Neural progenitor cell (in vitro differentiated cells): ENCODE measurements at regions not wholly inside any gene's neighbourhood (a gene's known extent, or its start where the extent isn't known, plus 50 kb on each side); places are given as distances from the start of the nearest gene placed in this dataset.

Experiments
- DNase-seq: peaks from one replicate; pipeline ENCODE4 v3.0.0-alpha.2; 2016; ENCODE audit warnings: low spot score
- H2AFZ ChIP-seq: fragments of 200-600 bp; sonication (generic); replicated peaks from 2 replicates; pipeline ENCODE4 v1.6.1; 2016; ENCODE audit warnings: antibody characterized with exemption
- H3F3A ChIP-seq: fragments of 200-600 bp; sonication (generic); 2 replicates; pipeline ENCODE4 v1.6.1; 2016; ENCODE audit warnings: antibody characterized with exemption, low read depth
- H3K27ac ChIP-seq: fragments of 200-600 bp; sonication (generic); 2 replicates; pipeline ENCODE4 v1.5.1; 2016; ENCODE audit warnings: mild to moderate bottlenecking
- H3K27me3 ChIP-seq: fragments of 200-600 bp; sonication (generic); 2 replicates; pipeline ENCODE4 v1.6.1; 2016; ENCODE audit warnings: mild to moderate bottlenecking, moderate library complexity
- H3K36me3 ChIP-seq: fragments of 200-600 bp; sonication (generic); 2 replicates; pipeline ENCODE4 v1.5.1; 2016
- H3K4me1 ChIP-seq: fragments of 200-600 bp; sonication (generic); 2 replicates; pipeline ENCODE4 v1.6.1; 2016; ENCODE audit warnings: mixed run types
- H3K4me2 ChIP-seq: fragments of 200-600 bp; sonication (generic); 2 replicates; pipeline ENCODE4 v1.6.1; 2016
- H3K4me3 ChIP-seq: fragments of 200-600 bp; sonication (generic); 2 replicates; pipeline ENCODE4 v1.5.1; 2016
- H3K79me2 ChIP-seq: fragments of 200-600 bp; sonication (generic); 2 replicates; pipeline ENCODE4 v1.6.1; 2016; ENCODE audit warnings: low read depth
- H3K9ac ChIP-seq: fragments of 200-600 bp; sonication (generic); 2 replicates; pipeline ENCODE4 v1.6.1; 2016
- H3K9me3 ChIP-seq: fragments of 200-600 bp; sonication (generic); 2 replicates; pipeline ENCODE4 v1.5.1; 2016; ENCODE audit warnings: low read depth
- H4K20me1 ChIP-seq: fragments of 200-600 bp; sonication (generic); 2 replicates; pipeline ENCODE4 v1.6.1; 2016; ENCODE audit warnings: low read depth
- H3K27ac Mint-ChIP-seq: 3 replicates; pipeline ENCODE4 v1.8.0; 2021; ENCODE audit warnings: mixed read lengths
- H3K27me3 Mint-ChIP-seq: 2 replicates; pipeline ENCODE4 v1.8.0; 2022; ENCODE audit warnings: low read depth, mild to moderate bottlenecking, inconsistent platforms, moderate library complexity, mixed read lengths; ENCODE audit not compliant: insufficient read depth
- H3K36me3 Mint-ChIP-seq: 3 replicates; pipeline ENCODE4 v1.8.0; 2021; ENCODE audit warnings: mixed read lengths
- H3K4me1 Mint-ChIP-seq: 3 replicates; pipeline ENCODE4 v1.8.0; 2021; ENCODE audit warnings: mixed read lengths
- H3K4me3 Mint-ChIP-seq: 3 replicates; pipeline ENCODE4 v1.8.0; 2021; ENCODE audit warnings: mild to moderate bottlenecking, moderate library complexity, mixed read lengths
- H3K9me3 Mint-ChIP-seq: 3 replicates; pipeline ENCODE4 v1.8.0; 2020; ENCODE audit warnings: mixed read lengths
- EZH2 ChIP-seq: fragments of 200-600 bp; sonication (generic); IDR thresholded peaks from 2 replicates; pipeline ENCODE4 v1.6.1; 2017; ENCODE audit warnings: antibody characterized with exemption, mild to moderate bottlenecking, moderate library complexity
- EZH2phosphoT487 ChIP-seq: fragments of 200-600 bp; sonication (generic); IDR thresholded peaks from 2 replicates; pipeline ENCODE4 v1.6.1; 2017; ENCODE audit warnings: antibody characterized with exemption
- TF ChIP-seq, protein P1 (sequence below): fragments of 200-600 bp; sonication (generic); IDR thresholded peaks from 2 replicates; pipeline ENCODE4 v1.5.1; 2017; ENCODE audit warnings: antibody characterized with exemption, mild to moderate bottlenecking

DNA sequence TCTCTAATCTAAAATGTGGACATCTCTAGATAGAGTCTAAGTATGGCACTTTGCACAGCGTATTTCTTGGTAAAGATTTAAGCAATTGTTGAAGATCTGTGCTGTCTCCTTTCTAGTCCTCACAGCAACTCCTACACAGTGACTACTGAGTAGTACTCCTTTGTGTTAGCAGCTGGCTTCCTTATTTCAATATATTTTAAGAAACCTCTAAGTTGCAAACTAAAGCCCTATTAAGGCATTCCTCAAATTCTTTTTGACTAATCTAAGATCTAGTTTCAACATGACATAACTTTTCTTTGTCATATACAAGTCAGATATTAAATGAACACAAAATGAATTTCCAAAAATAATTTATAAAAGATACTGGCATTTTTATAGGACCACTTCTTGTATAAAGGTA, 121.8 kb upstream of the DNAJC10 start:
- Histone ChIP-seq H3K4me1 (peaks cover 25% of the 10 kb centered on the region), H3K27me3 (no peaks in the 10 kb centered on the region), H3K4me3 (no peak overlapping the region), H3F3A (no peaks in the 10 kb centered on the region), H3K9me3 (no peaks in the 10 kb centered on the region), H3K9ac (no peak overlapping the region), H3K79me2 (no peaks in the 10 kb centered on the region), H4K20me1 (no peaks in the 10 kb centered on the region), H3K27ac (no peak overlapping the region), H3K4me2 (no peak overlapping the region), H2AFZ (no peak overlapping the region), H3K36me3 (no peaks in the 10 kb centered on the region)
- Mint-ChIP-seq H3K4me1 (peaks cover 27% of the 10 kb centered on the region), H3K9me3 (no peaks in the 10 kb centered on the region), H3K27ac (no peak overlapping the region), H3K27me3 (no peaks in the 10 kb centered on the region), H3K36me3 (no peaks in the 10 kb centered on the region), H3K4me3 (no peak overlapping the region)
- DNase-seq, result no peak
- no peak for TF ChIP-seq EZH2
- no peak for TF ChIP-seq EZH2phosphoT487
- TF ChIP-seq, protein P1, sequence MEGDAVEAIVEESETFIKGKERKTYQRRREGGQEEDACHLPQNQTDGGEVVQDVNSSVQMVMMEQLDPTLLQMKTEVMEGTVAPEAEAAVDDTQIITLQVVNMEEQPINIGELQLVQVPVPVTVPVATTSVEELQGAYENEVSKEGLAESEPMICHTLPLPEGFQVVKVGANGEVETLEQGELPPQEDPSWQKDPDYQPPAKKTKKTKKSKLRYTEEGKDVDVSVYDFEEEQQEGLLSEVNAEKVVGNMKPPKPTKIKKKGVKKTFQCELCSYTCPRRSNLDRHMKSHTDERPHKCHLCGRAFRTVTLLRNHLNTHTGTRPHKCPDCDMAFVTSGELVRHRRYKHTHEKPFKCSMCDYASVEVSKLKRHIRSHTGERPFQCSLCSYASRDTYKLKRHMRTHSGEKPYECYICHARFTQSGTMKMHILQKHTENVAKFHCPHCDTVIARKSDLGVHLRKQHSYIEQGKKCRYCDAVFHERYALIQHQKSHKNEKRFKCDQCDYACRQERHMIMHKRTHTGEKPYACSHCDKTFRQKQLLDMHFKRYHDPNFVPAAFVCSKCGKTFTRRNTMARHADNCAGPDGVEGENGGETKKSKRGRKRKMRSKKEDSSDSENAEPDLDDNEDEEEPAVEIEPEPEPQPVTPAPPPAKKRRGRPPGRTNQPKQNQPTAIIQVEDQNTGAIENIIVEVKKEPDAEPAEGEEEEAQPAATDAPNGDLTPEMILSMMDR, result no peak

DNA sequence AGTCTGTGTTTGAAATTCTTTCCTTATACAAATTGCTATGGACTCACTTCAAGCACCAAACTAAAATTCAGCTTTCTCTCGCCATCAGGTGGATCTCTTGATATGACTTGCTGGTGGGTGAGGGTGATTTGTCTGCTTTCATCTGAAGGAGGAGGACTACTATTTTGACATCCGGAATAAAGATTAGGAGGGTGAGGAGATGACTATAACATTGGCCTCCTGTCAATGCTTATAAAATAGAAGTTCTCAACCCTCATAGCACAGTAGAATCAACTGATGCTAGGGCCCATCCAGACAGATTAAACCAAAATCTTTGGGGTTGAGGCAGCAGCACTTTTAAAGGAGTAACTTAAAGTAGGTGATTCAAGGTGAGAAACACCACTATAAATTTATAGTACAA, 120.4 kb upstream of the DNAJC10 start:
- peak overlapping the region; percentile 34 for H2AFZ ChIP-seq
- H3K9ac ChIP-seq, result no peak overlapping the region
- H3K9me3 ChIP-seq, result no peaks in the 10 kb centered on the region
- no peak overlapping the region for H3K4me3 ChIP-seq
- H4K20me1 ChIP-seq, result no peaks in the 10 kb centered on the region
- no peak overlapping the region for H3K4me3 Mint-ChIP-seq
- no peaks in the 10 kb centered on the region for H3K36me3 ChIP-seq
- peaks cover 25% of the 10 kb centered on the region for H3K4me1 ChIP-seq
- no peaks in the 10 kb centered on the region for H3K9me3 Mint-ChIP-seq
- DNase-seq, result no peak
- H3K4me2 ChIP-seq, result no peak overlapping the region
- no peak overlapping the region for H3K27ac Mint-ChIP-seq
- TF ChIP-seq EZH2phosphoT487 (no peak), EZH2 (no peak)
- TF ChIP-seq, protein P1, result no peak
- H3K79me2 ChIP-seq, result no peaks in the 10 kb centered on the region
- no peaks in the 10 kb centered on the region for H3F3A ChIP-seq
- no peaks in the 10 kb centered on the region for H3K27me3 Mint-ChIP-seq
- H3K36me3 Mint-ChIP-seq, result no peaks in the 10 kb centered on the region
- no peak overlapping the region for H3K27ac ChIP-seq
- H3K4me1 Mint-ChIP-seq, result peaks cover 27% of the 10 kb centered on the region
- no peaks in the 10 kb centered on the region for H3K27me3 ChIP-seq

GRCh38 chr2:182597570-182598295, 118.3 kb upstream of the DNAJC10 start:
- H3K9me3 Mint-ChIP-seq, result no peaks in the 10 kb centered on the region
- Histone ChIP-seq H4K20me1 (no peaks in the 10 kb centered on the region), H3K9ac (no peak overlapping the region), H3F3A (no peaks in the 10 kb centered on the region), H3K4me2 (no peak overlapping the region), H3K27me3 (no peaks in the 10 kb centered on the region), H3K4me3 (no peak overlapping the region), H3K36me3 (no peaks in the 10 kb centered on the region), H3K79me2 (no peaks in the 10 kb centered on the region), H3K4me1 (peaks cover 22% of the 10 kb centered on the region), H2AFZ (peak overlapping the region; percentile 23), H3K27ac (no peak overlapping the region), H3K9me3 (no peaks in the 10 kb centered on the region)
- no peak overlapping the region for H3K4me3 Mint-ChIP-seq
- TF ChIP-seq, protein P1, result no peak
- TF ChIP-seq EZH2phosphoT487 (no peak), EZH2 (no peak)
- no peaks in the 10 kb centered on the region for H3K27me3 Mint-ChIP-seq
- H3K4me1 Mint-ChIP-seq, result peaks cover 23% of the 10 kb centered on the region
- DNase-seq, result no peak
- no peak overlapping the region for H3K27ac Mint-ChIP-seq
- H3K36me3 Mint-ChIP-seq, result no peaks in the 10 kb centered on the region
